HUES48 (cell line): ENCODE measurements at regions not wholly inside any gene's neighbourhood (a gene's known extent, or its start where the extent isn't known, plus 50 kb on each side); places are given as distances from the start of the nearest gene placed in this dataset.

Experiments used
- H3K27ac ChIP-seq: one replicate; pipeline ENCODE4 v1.7.0; 2013; ENCODE audit warnings: low read depth, low read length, inconsistent platforms
- H3K27me3 ChIP-seq: 2 replicates; pipeline ENCODE4 v1.6.1; 2013; ENCODE audit warnings: mild to moderate bottlenecking, low read length; ENCODE audit not compliant: control insufficient read depth, insufficient read depth
- H3K36me3 ChIP-seq: 2 replicates; pipeline ENCODE4 v1.6.1; 2013; ENCODE audit warnings: low read length; ENCODE audit not compliant: control insufficient read depth, insufficient read depth
- H3K4me1 ChIP-seq: 2 replicates; pipeline ENCODE4 v1.6.1; 2013; ENCODE audit warnings: mild to moderate bottlenecking, low read length; ENCODE audit not compliant: control insufficient read depth, insufficient read depth
- H3K4me3 ChIP-seq: 2 replicates; pipeline ENCODE4 v1.5.1; 2013; ENCODE audit warnings: mild to moderate bottlenecking, low read depth, low read length
- H3K9ac ChIP-seq: 2 replicates; pipeline ENCODE4 v1.6.1; 2013; ENCODE audit warnings: mild to moderate bottlenecking, low read depth, low read length, moderate library complexity
- H3K9me3 ChIP-seq: 2 replicates; pipeline ENCODE4 v1.6.1; 2013; ENCODE audit warnings: low read length; ENCODE audit not compliant: control insufficient read depth, insufficient read depth

GRCh38 chr17:79457376-79457775, 153.5 kb downstream of the RBFOX3 start:
- Histone ChIP-seq H3K9ac (no peak overlapping the region), H3K4me1 (no peaks in the 10 kb centered on the region), H3K4me3 (no peak overlapping the region), H3K36me3 (no peaks in the 10 kb centered on the region), H3K27ac (no peak overlapping the region), H3K27me3 (no peaks in the 10 kb centered on the region), H3K9me3 (no peaks in the 10 kb centered on the region)

- H3K9ac ChIP-seq, result no peak overlapping the region
- no peak overlapping the region for H3K27ac ChIP-seq
- no peaks in the 10 kb centered on the region for H3K27me3 ChIP-seq
- H3K4me1 ChIP-seq, result no peaks in the 10 kb centered on the region
- no peaks in the 10 kb centered on the region for H3K9me3 ChIP-seq
- H3K4me3 ChIP-seq, result no peak overlapping the region
- no peaks in the 10 kb centered on the region for H3K36me3 ChIP-seq
Observed at GRCh38 chr17:79455636-79456035, 155.2 kb downstream of the RBFOX3 start.

- Histone ChIP-seq H3K27me3 (no peaks in the 10 kb centered on the region), H3K4me1 (no peaks in the 10 kb centered on the region), H3K36me3 (no peaks in the 10 kb centered on the region)
Observed at GRCh38 chr17:79454826-79455225, 156.0 kb downstream of the RBFOX3 start.

GRCh38 chr17:79453481-79453880, 157.4 kb downstream of the RBFOX3 start:
- Histone ChIP-seq H3K4me3 (no peak overlapping the region), H3K4me1 (no peaks in the 10 kb centered on the region), H3K9ac (no peak overlapping the region), H3K9me3 (no peaks in the 10 kb centered on the region), H3K27me3 (no peaks in the 10 kb centered on the region), H3K36me3 (no peaks in the 10 kb centered on the region), H3K27ac (no peak overlapping the region)

More at GRCh38 chr17:79454826-79455225, 156.0 kb downstream of the RBFOX3 start:
- Histone ChIP-seq H3K27ac (no peak overlapping the region), H3K9ac (no peak overlapping the region), H3K9me3 (no peaks in the 10 kb centered on the region), H3K4me3 (no peak overlapping the region)

- H3K9ac ChIP-seq, result no peak overlapping the region
- H3K36me3 ChIP-seq, result no peaks in the 10 kb centered on the region
- H3K27ac ChIP-seq, result no peak overlapping the region
- no peaks in the 10 kb centered on the region for H3K9me3 ChIP-seq
- H3K4me3 ChIP-seq, result no peak overlapping the region
- H3K4me1 ChIP-seq, result no peaks in the 10 kb centered on the region
- H3K27me3 ChIP-seq, result no peaks in the 10 kb centered on the region
Observed at GRCh38 chr17:79452706-79453105, 158.1 kb downstream of the RBFOX3 start.

- H3K9ac ChIP-seq, result no peak overlapping the region
- no peaks in the 10 kb centered on the region for H3K4me1 ChIP-seq
- H3K27me3 ChIP-seq, result no peaks in the 10 kb centered on the region
- H3K27ac ChIP-seq, result no peak overlapping the region
- H3K36me3 ChIP-seq, result no peaks in the 10 kb centered on the region
- H3K4me3 ChIP-seq, result no peak overlapping the region
- no peaks in the 10 kb centered on the region for H3K9me3 ChIP-seq
Observed at GRCh38 chr17:79451167-79451566, 159.7 kb downstream of the RBFOX3 start.

- no peaks in the 10 kb centered on the region for H3K4me1 ChIP-seq
- no peaks in the 10 kb centered on the region for H3K9me3 ChIP-seq
- no peaks in the 10 kb centered on the region for H3K27me3 ChIP-seq
- no peak overlapping the region for H3K4me3 ChIP-seq
- H3K9ac ChIP-seq, result no peak overlapping the region
- H3K36me3 ChIP-seq, result no peaks in the 10 kb centered on the region
- H3K27ac ChIP-seq, result no peak overlapping the region
Observed at GRCh38 chr17:79446399-79447009, 164.3 kb downstream of the RBFOX3 start.

- H3K4me3 ChIP-seq, result no peak overlapping the region
- H3K36me3 ChIP-seq, result no peaks in the 10 kb centered on the region
- H3K4me1 ChIP-seq, result no peaks in the 10 kb centered on the region
- no peaks in the 10 kb centered on the region for H3K9me3 ChIP-seq
- H3K27me3 ChIP-seq, result no peaks in the 10 kb centered on the region
- H3K9ac ChIP-seq, result no peak overlapping the region
- no peak overlapping the region for H3K27ac ChIP-seq
Observed at GRCh38 chr17:79444198-79444597, 166.7 kb downstream of the RBFOX3 start.

- Histone ChIP-seq H3K27me3 (no peaks in the 10 kb centered on the region), H3K27ac (no peak overlapping the region), H3K36me3 (no peaks in the 10 kb centered on the region), H3K4me1 (no peaks in the 10 kb centered on the region), H3K9me3 (no peaks in the 10 kb centered on the region), H3K9ac (no peak overlapping the region), H3K4me3 (no peak overlapping the region)
Observed at GRCh38 chr17:79443026-79443425, 167.8 kb downstream of the RBFOX3 start.

GRCh38 chr17:79441356-79442160, 169.3 kb downstream of the RBFOX3 start:
- no peaks in the 10 kb centered on the region for H3K27me3 ChIP-seq
- no peak overlapping the region for H3K27ac ChIP-seq
- H3K4me3 ChIP-seq, result no peak overlapping the region
- H3K9ac ChIP-seq, result no peak overlapping the region
- no peaks in the 10 kb centered on the region for H3K9me3 ChIP-seq
- no peaks in the 10 kb centered on the region for H3K36me3 ChIP-seq
- no peaks in the 10 kb centered on the region for H3K4me1 ChIP-seq

- Histone ChIP-seq H3K27ac (no peak overlapping the region), H3K4me1 (no peaks in the 10 kb centered on the region), H3K4me3 (no peak overlapping the region), H3K9me3 (no peaks in the 10 kb centered on the region), H3K27me3 (no peaks in the 10 kb centered on the region), H3K9ac (no peak overlapping the region), H3K36me3 (no peaks in the 10 kb centered on the region)
Observed at GRCh38 chr17:79440251-79440650, 170.6 kb downstream of the RBFOX3 start.
